Activated CD8-positive, alpha-beta T cell treated with anti-CD3 and anti-CD28 coated beads for 36 hours (primary cell): ENCODE measurements at regions not wholly inside any gene's neighbourhood (a gene's known extent, or its start where the extent isn't known, plus 50 kb on each side); places are given as distances from the start of the nearest gene placed in this dataset.
A peak's percentile ranks its signal among the peaks of the same experiment; 100 is the strongest.

Source experiments
- ATAC-seq: fragments of 200-7000 bp; cut with Tn5 transposase; one replicate; pipeline ENCODE4 v1.10.0; 2021; ENCODE audit warnings: mild to moderate bottlenecking, moderate library complexity
- CTCF ChIA-PET: fragments of 350-600 bp; sonication (Branson Sonifier 250); formaldehyde crosslinking; loops from one replicate; lab custom pipeline; 2021; ENCODE audit warnings: antibody characterized with exemption; lab: Charles Lee
- POLR2A ChIA-PET: fragments of 350-600 bp; sonication (Branson Sonifier 250); formaldehyde crosslinking; loops from one replicate; lab custom pipeline; 2021; ENCODE audit warnings: antibody characterized with exemption; lab: Charles Lee
- DNase-seq: peaks from one replicate; pipeline ENCODE4 v3.0.0-alpha.2; 2020
- H3K27ac Mint-ChIP-seq: one replicate; pipeline ENCODE4 v1.8.0; 2021; ENCODE audit warnings: mild to moderate bottlenecking, mixed read lengths
- H3K27me3 Mint-ChIP-seq: one replicate; pipeline ENCODE4 v1.8.0; 2021; ENCODE audit warnings: mixed read lengths
- H3K36me3 Mint-ChIP-seq: one replicate; pipeline ENCODE4 v1.8.0; 2021; ENCODE audit warnings: low read depth, mixed read lengths
- H3K4me1 Mint-ChIP-seq: one replicate; pipeline ENCODE4 v1.8.0; 2021; ENCODE audit warnings: low read depth, mixed read lengths
- H3K4me3 Mint-ChIP-seq: one replicate; pipeline ENCODE4 v1.8.0; 2021; ENCODE audit warnings: mild to moderate bottlenecking, moderate library complexity, mixed read lengths
- H3K9me3 Mint-ChIP-seq: one replicate; pipeline ENCODE4 v1.8.0; 2021; ENCODE audit warnings: mixed read lengths
- CTCF ChIP-seq: fragments of 200-600 bp; IDR thresholded peaks from one replicate; pipeline ENCODE4 v1.8.0; 2022; ENCODE audit warnings: antibody characterized with exemption, mild to moderate bottlenecking
- intact Hi-C: fragments of 100-400 bp; cut with micrococcal nuclease; formaldehyde crosslinking; loops from one replicate; pipeline ENCODE4 v1.10.0; 2022

DNA sequence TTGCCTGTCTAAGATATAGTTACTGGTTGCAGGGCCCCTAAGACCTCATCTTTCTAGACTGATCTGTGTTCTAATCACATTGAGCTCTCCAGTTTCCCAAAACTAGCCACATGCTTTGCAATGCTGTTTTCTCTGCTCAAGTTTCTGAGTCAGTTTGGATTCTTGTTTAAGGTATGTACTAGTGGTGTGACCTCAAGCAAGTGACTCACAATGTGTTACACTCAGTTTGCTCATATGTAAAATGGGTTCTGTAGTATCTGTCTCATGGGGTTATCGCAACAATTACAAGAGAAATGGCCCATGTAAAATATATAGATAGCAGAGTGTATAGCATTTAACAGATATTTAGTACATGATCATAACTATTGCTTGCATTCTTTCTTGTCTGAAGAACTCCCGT lies 153.1 kb upstream of the ELL2 start:
- Mint-ChIP-seq H3K27me3 (peaks cover 8% of the 10 kb centered on the region), H3K9me3 (no peaks in the 10 kb centered on the region), H3K27ac (no peak overlapping the region), H3K36me3 (no peaks in the 10 kb centered on the region), H3K4me1 (peaks cover 18% of the 10 kb centered on the region), H3K4me3 (no peak overlapping the region)
- ATAC-seq (peak; percentile 75), DNase-seq (no peak)
- POLR2A ChIA-PET: interaction anchor here (1.0 kb wide), 1 partner anchor 35 kb away, joined by 3 read pairs; no protein-coding TSS in a partner anchor
- no peak for TF ChIP-seq CTCF
- intact Hi-C loops: no loop called here
- CTCF ChIA-PET: interaction anchor here (1.4 kb wide), 1 partner anchor 24 kb away, joined by 3 read pairs; no protein-coding TSS in a partner anchor

DNA sequence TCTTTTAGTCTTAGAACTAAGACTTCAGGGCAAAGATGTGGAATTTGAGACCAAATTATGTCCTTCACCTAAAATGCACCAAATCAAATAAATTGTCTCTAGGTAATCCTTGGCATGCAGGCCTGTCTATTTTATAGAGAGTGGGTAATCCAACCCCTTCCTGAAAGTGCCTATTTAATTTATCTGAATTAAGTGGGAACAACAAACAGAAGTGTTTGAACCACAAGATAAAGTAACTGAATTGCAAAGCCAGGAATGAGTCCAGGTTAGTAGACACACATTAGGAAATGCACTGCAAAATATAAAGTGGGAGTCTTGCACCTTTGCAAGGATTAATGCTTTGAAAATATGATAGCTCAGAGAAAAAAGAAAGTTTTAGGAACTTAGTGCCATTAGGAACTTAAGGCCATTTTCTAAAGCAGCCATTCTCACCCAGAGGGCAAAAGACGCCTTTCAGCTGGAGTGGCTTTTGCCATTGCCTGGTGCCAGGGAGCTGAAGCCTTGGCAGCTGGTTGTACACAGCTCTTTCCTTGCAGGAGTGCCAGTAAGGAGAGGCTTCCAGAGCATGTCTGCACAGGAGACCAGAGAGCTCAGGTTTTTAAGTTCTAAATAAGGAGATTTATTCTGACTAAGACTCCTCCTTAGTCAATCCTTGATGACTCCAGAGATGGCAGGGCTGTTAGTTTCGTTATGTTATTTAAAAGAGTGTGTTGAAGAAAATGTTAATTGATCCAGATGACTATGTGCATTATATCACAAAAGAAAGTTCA lies 151.7 kb upstream of the ELL2 start:
- no peak overlapping the region for H3K4me3 Mint-ChIP-seq
- peaks cover 8% of the 10 kb centered on the region for H3K27me3 Mint-ChIP-seq
- no peak overlapping the region for H3K27ac Mint-ChIP-seq
- ChIA-PET POLR2A (no interaction called here), CTCF (no interaction called here)
- intact Hi-C loops: no loop called here
- no peak for TF ChIP-seq CTCF
- no peak for DNase-seq
- H3K9me3 Mint-ChIP-seq: no peaks in the 10 kb centered on the region
- peak; percentile 40 for ATAC-seq
- H3K36me3 Mint-ChIP-seq: no peaks in the 10 kb centered on the region
- peaks cover 18% of the 10 kb centered on the region for H3K4me1 Mint-ChIP-seq

GRCh38 chr5:96112703-96113102 lies 151.1 kb upstream of the ELL2 start:
- Mint-ChIP-seq H3K4me3 (no peak overlapping the region), H3K27me3 (peaks cover 8% of the 10 kb centered on the region), H3K27ac (no peak overlapping the region), H3K4me1 (peaks cover 18% of the 10 kb centered on the region), H3K9me3 (no peaks in the 10 kb centered on the region), H3K36me3 (no peaks in the 10 kb centered on the region)
- no peak for DNase-seq
- intact Hi-C loops: no loop called here
- no peak for ATAC-seq
- ChIA-PET POLR2A (no interaction called here), CTCF (interaction anchor here (0.7 kb wide), 1 partner anchor 17 kb away, joined by 3 read pairs; no protein-coding TSS in a partner anchor)
- TF ChIP-seq CTCF: no peak

GRCh38 chr5:96112123-96112670 lies 150.5 kb upstream of the ELL2 start:
- intact Hi-C loops: no loop called here
- DNase-seq (no peak), ATAC-seq (no peak)
- Mint-ChIP-seq H3K4me3 (no peak overlapping the region), H3K9me3 (no peaks in the 10 kb centered on the region), H3K27me3 (peaks cover 8% of the 10 kb centered on the region), H3K36me3 (no peaks in the 10 kb centered on the region), H3K27ac (no peak overlapping the region), H3K4me1 (peaks cover 18% of the 10 kb centered on the region)
- ChIA-PET POLR2A (interaction anchor here (0.6 kb wide), 1 partner anchor 737 kb away, joined by 3 read pairs; no protein-coding TSS in a partner anchor), CTCF (interaction anchor here (0.7 kb wide), 1 partner anchor 17 kb away, joined by 3 read pairs; no protein-coding TSS in a partner anchor)
- no peak for TF ChIP-seq CTCF
